GM19395 (cell line): ENCODE measurements at regions not wholly inside any gene's neighbourhood (a gene's known extent, or its start where the extent isn't known, plus 50 kb on each side); places are given as distances from the start of the nearest gene placed in this dataset.
"Not testable (repeated sequence)": the region's sequence is repeated elsewhere in the genome, so short reads cannot be mapped to it uniquely, and the experiment has no call there.

ENCODE experiments used
- ATAC-seq: cut with Tn5 transposase; IDR thresholded peaks from one replicate; pipeline ENCODE4 v1.9.1; 2021; ENCODE audit warnings: mild to moderate bottlenecking, moderate library complexity; ENCODE audit not compliant: unreplicated experiment

DNA sequence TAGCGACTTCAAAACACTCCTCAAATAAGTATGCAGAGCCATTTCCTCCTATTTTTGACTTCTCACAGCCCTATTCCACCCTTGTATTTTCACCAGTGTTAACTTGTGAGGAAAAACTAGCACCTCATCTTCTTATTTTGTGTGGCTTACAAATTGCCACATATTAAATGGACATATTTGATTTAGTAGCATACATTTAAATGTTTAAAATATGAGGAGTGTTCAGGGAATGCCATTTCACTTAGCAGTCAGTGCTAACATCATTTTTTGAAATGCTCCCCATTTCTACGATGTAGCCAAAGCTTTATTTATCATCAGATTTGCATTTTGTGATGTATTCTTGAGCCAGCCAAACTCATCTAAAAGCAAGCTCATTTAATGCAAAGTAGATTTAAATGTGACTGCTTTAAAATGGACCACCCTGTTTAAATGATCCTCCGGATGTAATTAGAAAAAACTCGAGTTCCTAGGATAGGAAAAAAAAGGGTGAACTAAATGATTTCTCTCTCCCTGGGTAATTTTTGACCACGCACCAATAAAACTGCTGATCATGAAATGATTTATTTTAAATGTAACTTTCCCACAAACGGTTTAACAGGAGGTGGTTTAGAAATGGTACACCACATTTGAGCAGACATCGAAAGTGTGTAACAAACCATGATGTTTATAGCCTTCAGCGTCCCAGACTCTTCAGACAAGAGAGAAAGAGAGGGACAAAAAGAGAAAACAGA lies 172.6 kb downstream of the CD83 start:
- no peak for ATAC-seq

DNA sequence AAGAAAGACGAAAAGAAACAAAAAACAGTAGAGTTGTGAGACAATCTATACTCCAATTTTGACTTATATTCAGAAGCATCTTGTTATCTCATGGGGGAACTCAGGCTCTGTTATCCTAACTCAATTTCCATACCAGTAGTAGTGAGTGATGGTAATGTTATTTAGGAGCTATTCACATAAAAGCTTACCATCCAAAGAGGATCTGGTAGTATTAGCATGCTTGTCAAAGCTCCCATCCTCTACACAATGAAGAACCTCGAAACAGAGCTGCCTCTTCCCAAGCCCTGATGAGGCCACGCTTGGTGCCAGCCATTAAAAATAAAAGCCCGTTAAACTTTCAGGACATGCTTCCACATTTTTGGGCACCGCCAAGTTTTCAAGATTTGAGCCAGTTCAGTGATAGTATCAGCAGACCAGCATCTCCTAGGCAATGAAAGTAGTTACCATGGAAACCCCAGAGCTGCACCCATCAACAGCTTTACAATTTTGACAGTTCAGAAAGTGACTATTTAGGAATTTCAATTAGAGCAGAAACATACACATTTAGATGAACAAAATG lies 173.3 kb downstream of the CD83 start:
- no peak for ATAC-seq

DNA sequence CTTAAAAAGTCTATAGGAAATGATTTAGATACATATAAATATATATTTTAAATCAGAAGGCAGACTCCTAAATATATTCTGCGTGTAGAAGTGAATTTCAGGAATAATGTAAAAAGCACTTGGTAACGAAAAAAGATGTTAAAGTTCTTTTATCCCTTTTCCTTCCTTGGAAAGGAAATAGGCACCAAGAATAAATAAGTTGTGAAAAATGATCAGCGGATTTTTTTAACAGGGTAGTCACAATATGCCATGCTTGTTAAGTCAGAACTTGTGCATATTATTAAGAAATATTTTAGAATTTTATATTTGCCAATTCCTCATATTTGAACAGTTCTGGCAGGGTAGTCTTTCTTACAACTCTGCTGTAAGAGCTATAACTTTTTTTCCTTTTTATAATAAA lies 173.8 kb downstream of the CD83 start:
- ATAC-seq = no peak

DNA sequence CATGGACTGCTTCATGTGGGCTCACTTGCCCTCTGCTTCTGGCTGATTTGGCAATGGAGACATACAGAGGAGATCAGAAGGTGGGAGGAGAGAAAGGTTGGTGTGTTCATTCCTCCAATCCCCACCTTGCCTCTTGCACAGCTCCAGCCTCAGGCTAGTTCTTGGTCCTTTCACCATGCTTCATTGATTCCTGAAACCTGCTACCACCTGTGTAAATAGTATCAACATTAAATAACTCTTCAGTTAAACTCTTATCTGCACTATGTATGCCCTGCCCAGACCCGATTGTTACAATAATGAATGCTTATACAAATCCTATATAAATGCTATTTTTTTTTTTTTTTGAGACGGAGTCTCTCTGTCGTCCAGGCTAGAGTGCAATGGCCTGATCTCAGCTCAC lies 174.5 kb downstream of the CD83 start:
- ATAC-seq = no peak

DNA sequence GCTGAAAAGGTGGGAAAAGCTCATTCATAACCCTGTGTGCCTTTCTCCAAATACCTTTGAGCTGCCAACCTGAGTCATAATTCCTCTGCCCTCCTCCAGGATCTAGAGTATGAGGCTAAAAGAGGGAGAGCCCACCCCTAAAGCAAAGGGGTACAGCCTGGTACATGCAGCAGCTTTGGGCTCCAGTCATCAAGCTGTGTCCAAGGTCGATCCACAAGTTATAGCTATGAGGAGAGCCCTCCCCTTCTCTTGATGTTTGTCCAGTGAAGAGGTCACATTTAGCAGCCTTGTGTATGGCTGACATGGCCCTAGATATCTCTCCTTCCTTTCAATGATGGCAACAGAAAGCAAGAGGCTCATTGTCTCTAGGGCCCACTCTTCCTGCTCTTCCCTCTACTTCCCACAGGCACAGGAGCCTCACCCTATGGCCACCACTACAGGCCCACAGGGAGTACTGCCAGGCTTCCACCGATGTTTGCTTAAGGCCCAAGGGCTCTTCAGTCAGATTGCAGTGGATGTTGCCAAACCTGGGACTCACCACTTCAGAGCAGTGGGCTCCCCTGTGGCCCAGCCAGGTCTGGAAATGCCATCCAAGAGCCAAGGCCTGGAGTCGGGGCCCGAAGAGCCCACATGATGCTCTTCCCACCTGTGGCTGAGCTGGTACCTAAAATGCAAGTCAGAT lies 176.8 kb downstream of the CD83 start:
- no peak for ATAC-seq

DNA sequence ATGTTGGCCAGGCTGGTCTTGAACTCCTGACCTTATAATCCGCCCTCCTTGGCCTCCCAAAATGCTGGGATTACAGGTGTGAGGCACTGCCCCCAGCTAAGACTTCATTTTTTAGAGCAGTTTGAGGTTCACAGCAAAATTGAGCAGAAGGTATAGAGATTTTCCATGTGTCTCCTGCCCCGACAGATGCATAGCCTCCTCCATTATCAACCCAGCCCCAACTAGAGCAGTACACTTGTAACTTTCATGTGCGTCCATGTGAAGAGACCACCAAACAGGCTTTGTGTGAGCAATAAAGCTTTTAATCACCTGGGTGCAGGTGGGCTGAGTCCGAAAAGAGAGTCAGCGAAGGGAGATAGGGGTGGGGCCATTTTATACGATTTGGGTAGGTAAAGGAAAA lies 179.1 kb downstream of the CD83 start:
- not testable (repeated sequence) for ATAC-seq

DNA sequence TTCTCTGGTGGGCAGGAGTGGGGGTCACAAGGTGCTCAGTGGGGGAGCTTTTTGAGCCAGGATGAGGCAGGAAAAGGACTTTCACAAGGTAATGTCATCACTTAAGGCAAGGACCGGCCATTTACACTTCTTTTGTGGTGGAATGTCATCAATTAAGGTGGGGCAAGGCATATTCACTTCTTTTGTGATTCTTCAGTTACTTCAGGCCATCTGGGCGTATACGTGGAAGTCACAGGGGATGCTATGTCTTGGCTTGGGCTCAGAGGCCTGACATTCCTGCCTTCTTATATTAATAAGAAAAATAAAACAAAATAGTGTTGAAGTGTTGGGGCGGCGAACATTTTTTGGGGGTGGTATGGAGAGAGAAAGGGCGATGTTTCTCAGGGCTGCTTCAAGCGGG lies 179.5 kb downstream of the CD83 start:
- not testable (repeated sequence) for ATAC-seq

DNA sequence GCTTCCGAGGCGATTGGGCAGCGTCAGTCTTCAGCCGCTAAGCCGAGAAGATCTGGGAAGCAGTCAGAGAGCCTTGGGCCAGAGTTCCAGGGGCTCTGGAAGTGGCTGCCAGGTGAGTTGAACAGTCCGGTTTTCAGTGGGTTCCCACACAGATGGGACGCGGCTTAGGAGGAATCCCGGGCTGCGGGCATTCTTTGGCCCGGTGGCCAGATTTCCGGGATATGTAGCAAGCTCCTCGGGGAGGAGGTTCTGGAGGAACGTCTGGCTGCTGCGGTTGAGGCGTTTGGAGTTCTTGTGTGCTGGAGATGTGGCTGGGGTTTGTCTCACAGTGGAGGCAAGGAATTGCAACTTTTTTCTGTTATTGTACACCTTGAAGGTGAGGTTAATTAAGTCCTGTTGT lies 182.6 kb downstream of the CD83 start:
- not testable (repeated sequence) for ATAC-seq

DNA sequence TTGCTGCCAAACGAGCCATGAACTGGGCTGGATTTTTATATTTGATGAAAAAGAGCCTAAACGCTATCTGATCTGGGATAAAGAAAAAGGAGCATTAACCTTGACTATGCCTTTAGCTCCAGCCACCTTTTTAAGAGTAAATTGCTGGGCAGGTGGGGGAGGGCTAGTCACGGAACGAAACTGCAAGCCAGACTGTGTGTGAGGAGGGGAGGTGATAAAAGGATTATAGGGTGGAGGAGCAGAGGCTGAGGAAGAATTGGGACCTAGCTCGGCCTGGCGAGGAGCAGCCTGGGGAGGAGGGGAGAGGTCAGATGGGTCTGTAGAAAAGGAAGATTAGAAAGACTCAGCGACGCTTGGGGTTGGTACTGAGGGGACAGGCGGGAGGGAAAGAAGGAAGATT lies 183.1 kb downstream of the CD83 start:
- ATAC-seq = not testable (repeated sequence)

DNA sequence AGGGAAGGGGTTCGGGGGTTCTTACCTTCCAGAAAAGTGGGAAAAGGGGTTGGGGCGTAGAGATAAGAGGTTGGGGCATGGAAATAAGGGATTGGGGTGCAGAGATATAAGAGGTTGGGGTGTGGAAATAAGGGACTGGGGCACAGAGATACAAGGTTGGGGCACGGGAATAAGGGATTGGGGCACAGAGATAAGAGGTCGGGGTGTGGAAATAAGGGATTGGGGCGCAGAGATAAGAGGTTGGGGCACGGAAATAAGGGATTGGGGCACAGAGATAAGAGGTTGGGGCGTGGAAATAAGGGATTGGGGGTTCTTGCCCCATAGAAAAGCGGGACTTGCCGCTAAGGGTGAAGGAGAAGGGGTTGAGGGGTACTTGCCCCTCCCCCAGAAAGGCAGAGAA lies 183.9 kb downstream of the CD83 start:
- ATAC-seq = not testable (repeated sequence)

DNA sequence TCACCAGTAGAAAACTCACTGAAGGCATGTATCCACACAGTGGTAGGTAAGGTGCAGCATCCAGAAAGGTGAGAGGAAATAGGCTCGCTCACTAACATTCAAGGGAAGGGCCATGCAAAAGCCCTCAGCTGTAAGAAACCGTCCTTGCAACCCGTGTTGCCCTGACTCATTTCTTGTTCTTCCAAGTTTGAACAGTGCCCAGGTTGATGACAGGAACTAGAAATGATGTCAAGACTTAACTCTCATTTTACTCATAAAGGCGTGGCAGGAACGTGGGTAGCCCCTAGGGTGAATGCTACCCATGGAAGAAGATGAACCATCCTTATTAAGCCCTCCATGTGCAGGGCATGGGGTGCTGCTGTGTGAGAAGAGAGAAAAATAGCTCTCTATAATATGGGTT lies 187.6 kb downstream of the CD83 start:
- ATAC-seq = no peak

DNA sequence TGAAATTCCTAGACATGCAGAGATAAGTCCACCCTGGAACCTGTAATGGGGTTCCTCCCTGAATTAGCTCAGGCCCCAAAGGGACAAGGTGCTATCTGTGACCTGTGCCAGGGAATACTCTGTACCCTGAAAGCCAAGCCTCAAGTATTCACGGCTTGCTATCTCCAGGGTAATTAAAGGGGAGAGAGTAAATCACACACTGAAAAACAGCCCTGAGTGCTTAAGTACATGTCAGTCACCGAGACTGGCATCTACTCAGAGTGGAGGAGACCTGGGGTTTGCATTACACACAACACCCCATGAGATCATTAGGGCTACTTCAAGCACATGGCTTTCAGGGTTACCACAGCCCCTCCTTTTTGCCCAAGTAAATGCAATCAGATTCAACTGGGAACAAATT lies 188.1 kb downstream of the CD83 start:
- no peak for ATAC-seq

DNA sequence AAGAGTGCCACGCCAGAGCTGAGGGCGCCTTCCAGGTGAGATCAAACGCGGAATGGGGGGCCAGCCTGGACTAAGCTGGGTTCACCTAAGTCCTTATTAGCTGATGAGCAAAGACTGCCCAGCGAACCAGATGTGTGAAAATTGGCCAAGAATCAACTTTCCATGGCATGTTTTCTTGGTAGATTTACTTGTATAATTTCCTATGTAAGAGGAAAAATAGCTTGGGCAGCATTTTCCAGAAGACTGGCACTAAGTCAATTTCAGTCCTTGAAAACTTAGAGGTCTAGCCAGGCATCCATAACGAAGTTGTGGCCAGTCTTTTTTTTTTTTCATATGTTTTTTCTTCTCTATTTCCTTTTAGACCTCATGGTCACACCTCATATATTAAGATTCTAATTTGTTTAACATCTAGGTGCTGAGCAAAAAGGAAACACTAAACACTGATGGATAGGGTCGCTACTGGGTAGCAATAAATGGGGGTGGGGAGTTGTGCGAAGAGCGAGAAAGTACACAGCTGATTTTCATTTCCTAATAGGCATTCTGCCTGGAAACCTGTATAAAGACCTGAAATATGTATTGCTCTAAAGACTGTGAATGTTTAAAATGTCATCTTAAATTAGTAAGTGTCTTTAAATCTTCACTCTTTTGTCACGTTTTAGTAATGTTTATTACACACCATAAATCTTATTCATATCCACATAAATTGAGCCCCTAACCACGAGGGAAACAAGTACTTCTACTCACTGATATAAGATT lies 188.8 kb downstream of the CD83 start:
- ATAC-seq = no peak

DNA sequence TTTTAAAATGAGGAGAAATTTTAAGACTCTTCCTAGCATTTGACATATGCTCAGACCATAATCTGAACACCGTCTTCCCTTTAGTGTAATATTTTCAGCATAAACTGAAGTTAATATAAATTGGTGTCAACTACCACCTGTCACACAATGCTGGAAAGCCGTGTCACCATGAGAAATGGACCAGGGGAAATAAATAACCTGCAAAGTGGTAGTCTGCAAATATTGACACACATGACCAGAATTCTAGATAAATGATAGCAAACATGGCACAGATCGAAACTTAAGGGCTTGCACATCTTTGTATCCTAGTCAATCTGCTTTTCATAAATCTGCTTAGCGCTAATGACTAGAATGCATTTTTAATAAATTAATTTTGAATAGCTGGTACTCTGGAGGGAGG lies 191.9 kb downstream of the CD83 start:
- ATAC-seq = no peak

DNA sequence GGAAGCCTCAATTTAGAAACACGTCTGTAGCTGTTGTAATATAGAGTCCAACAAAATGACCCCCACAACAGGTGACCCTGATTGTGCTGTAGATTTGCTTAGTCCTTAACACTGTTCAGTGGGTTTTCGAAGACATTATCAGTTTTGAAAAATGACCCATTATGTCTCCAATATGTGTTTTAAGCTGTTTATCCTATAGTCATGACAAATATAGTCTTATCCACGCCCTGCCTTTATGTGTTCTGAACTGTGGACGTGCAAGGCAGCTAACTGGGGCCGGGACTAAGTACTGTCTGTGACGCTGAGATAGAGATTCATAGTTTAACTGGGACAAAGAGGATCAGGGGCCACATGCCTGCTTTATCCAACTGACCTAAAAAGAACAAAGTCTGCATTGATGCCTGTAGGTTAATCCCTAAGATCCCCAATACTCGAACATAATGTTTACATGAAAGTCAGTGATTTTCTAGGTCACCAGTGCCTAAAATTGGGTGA lies 192.4 kb downstream of the CD83 start:
- no peak for ATAC-seq

DNA sequence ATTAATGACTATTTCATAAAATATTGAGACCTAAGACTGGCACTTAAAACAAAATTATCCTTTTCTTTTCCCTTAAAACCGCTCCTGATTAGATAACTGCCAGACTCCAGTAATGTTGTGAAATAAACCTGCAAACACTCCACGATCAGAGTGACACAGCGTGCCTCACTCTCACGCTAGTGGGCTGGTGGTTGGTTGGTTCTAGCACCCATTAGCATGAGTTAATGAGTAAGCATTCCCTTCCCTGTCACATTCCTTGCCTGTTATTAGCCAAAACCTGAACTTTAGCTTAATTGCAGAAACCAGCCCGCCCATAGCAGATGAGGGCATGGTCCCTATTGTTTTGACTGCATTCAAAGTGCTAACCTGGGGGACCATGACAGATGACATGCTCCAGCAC lies 193.4 kb downstream of the CD83 start:
- no peak for ATAC-seq

DNA sequence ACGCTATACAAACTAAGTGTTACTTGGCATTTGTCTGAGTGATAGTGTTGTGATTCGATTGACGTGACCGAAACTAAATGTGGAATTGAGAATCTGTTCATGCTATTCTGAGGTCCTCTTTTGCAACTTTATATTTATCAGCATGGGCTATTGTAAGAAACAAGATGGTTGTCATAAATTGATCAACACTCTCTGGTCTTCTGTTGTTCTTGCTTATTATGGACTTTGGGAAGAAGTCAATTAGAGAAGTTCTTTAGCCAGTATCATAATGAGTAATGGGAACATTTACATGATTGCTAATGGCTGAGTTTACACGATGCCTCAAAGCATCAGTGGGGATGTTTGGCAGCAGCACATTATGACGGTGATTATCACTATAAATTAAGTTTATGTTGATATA lies 195.0 kb downstream of the CD83 start:
- ATAC-seq = peak; percentile 58

DNA sequence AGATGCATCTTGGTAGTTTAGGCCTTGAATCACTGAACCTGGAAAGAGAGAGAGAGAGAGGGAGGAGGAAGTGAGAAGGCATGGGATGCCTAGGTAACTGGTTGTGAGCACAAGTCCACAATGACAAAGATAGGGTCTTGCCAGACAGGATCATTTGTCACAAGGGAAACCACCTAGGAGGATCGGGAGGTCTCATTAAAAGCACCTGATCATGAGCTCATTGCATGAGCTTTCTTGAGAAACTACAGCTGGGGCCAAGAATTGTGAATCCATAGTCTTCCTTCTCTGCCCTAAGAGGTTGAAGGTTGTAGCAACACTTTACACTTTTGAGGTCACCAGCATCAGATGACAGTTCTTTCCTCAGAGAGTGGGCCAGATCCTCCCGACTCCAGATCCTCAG lies 195.7 kb downstream of the CD83 start:
- ATAC-seq = no peak

DNA sequence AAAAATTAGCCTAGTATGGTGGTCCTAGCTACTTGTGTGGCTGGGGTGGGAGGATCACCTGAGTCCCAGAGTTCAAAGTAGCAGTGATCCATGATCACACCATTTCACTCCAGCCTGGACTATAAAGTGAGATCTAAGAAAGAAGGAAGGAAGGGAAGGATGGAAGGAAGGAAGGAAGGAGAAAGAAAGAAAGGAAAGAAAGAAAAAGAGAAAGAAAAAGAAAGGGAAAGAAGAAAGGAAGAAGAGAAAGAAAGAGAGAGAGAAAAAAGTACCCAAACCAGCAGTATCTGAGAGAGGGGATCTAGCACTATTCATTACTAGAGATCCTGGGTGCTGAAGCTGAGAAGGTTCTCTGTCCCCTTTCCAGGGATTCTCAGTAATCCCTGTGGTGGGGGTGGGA lies 197.8 kb downstream of the CD83 start:
- no peak for ATAC-seq

DNA sequence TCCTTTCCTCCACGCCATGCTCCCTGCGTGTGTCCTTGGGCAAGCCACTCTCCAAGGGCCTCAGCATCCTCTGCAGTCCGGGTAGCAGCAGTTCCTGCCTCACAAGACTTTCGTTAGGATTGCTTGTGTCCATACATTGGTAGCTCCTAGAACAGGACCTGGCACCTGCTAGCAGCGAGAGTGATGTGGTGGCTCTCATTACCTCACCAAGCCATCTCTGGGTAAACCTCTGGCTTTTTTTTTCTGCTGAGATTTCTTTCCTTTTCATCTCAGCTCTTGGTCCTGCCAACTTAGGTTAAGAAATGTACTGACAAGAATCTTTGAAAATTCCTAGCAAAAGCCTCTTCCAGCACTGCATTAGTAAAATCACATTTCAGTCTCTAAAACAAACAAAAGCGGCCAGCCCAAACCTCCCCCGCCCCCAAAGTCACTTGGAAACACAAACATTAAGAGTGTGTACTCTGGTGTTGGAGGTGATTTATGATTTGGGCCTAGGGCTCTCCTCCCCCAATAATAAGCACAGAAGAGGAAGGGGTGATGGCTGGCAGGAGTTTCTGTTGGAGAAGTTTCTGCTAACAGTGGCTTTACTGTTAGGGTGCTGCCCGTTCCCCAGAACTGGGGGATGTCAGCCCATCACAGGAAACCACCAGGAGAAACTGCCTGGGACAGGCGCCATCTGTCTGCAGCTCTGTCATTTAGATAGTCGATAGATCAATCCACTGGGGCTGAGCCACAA lies 199.2 kb downstream of the CD83 start:
- no peak for ATAC-seq
